Amniotic epithelial cell (primary cell): ENCODE measurements at regions not wholly inside any gene's neighbourhood (a gene's known extent, or its start where the extent isn't known, plus 50 kb on each side); places are given as distances from the start of the nearest gene placed in this dataset.
A peak's percentile ranks its signal among the peaks of the same experiment; 100 is the strongest.
"Not testable (repeated sequence)": the region's sequence is repeated elsewhere in the genome, so short reads cannot be mapped to it uniquely, and the experiment has no call there.

ENCODE experiments used
- DNase-seq: peaks from one replicate; pipeline ENCODE4 v3.0.0-alpha.2; 2010; ENCODE audit warnings: low read depth

GRCh38 chr10:30170814-30171213 lies 111.4 kb upstream of the JCAD start:
- peak; percentile 89 for DNase-seq

GRCh38 chr10:30170146-30170545 lies 110.8 kb upstream of the JCAD start:
- no peak for DNase-seq

DNA sequence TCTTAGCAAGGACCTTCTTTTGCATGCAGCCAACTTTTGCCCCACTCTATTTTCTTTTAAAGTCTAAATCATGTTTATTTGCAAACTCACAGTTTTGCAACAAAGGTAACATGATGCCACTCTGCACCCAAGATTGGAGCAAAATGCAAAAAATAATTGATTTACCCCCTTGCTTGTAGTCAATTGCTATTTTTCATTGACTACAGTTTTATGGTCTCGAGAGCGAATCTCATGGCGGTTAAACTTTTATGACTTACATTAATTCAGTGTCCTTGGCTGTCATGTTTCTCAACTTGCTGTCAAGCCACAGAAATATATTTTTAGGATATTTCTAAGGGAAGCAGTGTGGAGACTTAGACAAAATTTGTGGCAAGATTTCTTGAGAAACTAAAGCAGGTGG lies 110.0 kb upstream of the JCAD start:
- no peak for DNase-seq

- DNase-seq: peak; percentile 15
Observed at GRCh38 chr10:30166929-30167328, 107.5 kb upstream of the JCAD start.

DNA sequence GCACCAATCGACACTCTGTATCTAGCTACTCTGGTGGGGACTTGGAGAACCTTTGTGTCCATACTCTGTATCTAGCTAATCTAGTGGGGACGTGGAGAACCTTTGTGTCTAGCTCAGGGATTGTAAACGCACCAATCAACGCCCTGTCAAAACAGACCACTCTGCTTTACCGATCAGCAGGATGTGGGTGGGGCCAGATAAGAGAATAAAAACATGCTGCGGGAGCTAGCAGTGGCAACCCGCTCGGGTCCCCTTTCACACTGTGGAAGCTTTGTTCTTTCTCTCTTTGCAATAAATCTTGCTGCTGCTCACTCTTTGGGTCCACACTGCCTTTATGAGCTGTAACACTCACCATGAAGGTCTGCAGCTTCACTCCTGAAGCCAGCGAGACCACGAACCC lies 104.0 kb upstream of the JCAD start:
- DNase-seq: not testable (repeated sequence)

GRCh38 chr10:30162796-30163195 lies 103.4 kb upstream of the JCAD start:
- DNase-seq: not testable (repeated sequence)

DNA sequence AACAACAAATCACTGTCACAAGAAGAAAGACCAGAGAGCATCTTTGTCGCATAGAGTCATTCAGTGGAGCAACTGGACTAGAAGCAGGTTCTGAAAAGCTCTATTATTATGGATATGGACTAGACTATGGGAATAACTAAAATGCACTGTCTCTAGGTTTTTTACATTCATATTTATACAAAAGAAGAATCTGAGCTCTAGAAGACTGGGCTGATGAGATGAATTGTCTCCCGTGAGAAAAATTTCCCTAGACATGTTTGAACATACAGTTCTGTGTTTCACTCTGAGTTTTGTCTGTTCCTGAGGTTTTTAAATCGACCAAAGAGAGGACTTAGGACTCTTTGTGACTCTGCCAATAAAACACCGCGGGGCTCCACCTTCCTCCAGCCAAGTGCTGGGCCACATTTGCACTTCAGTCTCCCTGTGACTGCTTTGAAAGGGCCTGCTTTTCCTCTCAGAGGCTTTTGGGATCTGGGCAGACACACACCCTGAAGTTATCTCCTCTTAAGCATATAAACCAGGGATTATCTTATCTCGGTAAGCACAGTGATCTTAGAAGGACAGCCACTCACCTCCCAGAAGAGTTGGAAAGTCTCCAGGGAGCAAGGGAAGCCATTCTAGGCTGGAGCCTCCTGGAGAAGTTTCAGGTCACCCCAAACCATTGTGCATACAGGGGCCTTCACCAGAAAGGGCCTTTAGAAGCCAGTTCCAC lies 101.0 kb upstream of the JCAD start:
- peak; percentile 78 for DNase-seq

DNA sequence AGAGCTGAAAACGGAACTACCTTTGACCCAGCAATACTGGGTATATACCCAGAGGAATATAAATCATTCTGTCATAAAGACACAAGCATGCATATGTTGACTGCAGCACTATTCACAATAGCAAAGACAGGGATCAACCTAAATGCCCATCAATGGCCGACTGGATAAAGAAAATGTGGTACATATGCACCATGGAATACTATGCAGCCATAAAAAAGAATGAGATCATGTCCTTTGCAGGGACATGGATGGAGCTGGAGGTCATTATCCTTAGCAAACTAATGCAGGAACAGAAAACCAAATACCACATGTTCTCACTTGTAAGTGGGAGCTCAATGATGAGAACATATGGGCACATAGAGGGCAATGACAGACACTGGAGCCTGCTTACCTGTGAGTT lies 100.2 kb upstream of the JCAD start:
- DNase-seq: not testable (repeated sequence)

GRCh38 chr10:30158325-30158960 lies 99.1 kb upstream of the JCAD start:
- DNase-seq: peak; percentile 80

DNA sequence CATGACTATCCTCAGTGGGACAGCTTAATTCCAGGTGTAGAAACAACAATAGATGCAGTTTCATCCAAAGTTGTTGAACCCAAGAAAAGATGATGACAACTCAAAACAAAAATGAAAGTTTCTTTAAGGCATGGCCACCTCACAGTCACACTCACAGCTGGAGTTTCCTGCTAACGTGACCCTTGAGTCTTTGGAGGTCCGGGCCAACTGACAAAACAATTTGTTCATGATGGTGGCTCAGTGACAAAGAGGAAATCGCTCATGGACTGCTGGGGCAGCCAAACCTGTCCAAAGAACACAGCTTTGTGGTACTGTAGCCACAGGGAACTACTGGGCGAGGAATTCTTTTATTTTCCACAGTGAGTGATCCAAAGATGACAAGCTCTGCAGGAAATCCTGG lies 96.0 kb upstream of the JCAD start:
- DNase-seq: no peak

- DNase-seq: no peak
Observed at GRCh38 chr10:30154561-30154960, 95.2 kb upstream of the JCAD start.

GRCh38 chr10:30154126-30154525 lies 94.7 kb upstream of the JCAD start:
- DNase-seq: no peak

DNA sequence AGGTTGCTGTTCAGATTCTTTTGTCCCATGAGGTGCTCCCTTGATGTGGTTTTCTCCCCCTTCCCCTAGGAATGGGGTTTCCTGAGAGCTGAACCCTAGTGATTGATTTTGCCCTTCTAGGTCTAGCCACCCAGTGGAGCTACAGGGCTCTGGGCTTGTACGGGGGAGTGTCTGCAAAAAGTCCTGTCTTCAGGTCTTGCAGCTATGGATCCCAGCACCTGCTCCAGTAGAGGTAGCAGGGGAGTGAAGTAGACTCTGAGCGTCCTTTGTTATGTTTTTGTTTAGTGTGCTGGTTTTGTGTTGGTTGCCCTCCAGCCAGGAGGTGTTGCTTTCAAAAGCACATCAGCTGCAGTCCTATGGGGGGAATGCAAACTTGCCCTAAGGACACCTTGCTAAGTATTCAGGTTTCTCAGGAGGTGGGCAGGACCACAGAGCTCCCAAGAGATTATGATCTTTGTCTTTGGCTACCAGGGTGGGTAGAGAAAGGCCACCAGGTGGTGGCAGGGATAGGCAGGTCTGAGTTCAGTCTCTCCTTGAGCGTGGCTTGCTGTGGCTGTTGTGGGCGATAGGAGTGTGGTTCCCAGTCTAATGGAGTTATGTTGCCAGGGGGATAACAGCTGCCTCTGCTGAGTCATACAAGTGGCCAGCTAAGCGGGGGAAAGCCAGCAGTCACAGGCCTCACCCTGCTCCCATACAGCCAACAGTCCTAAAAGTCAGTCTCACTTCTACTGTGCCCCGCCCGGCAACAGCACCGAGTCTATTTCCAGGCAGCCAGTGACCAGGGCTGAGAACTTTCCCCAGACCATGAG lies 92.4 kb upstream of the JCAD start:
- DNase-seq: peak; percentile 85

- DNase-seq: peak; percentile 27
Observed at GRCh38 chr10:30141423-30141822, 82.0 kb upstream of the JCAD start.

DNA sequence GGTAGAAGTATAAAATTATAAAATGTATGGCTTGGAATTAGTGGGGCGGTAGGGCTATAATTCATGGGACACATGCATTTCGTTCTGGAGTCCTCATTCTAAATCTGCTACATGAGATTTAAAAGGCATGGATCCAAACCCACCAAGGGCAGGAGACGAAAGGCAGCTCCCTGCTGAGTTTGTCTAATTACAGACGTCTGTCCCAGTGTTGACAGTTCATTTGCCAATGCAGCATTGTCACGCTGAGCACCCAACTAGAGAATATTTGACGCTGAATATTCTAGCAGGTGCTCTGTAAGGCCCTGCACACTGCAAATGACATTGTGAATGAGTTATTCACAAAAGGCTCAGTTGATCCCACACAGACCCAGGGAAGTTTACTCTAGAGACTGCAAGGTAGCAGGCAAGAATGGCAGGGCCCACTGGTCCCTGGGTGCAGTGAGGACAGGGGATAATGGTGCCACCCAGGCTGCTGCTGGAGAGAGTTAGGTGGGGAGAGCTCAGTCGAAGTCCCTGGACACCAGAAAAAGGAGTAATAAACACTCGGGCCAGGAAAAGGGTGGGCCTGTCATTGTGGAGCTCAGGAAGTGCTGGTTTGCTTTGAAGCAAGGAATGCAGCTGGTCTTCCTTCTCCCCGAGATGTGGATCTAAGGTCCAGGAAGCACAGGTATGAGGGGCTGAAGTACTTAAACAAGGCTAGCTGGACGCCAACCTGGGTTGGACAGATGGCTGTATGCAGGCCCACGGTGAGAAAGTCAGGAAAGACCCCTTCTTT lies 75.0 kb upstream of the JCAD start:
- no peak for DNase-seq

- DNase-seq: no peak
Observed at GRCh38 chr10:30133198-30133597, 73.8 kb upstream of the JCAD start.

- not testable (repeated sequence) for DNase-seq
Observed at GRCh38 chr10:30131369-30131768, 72.0 kb upstream of the JCAD start.

- DNase-seq: not testable (repeated sequence)
Observed at GRCh38 chr10:30129326-30129725, 69.9 kb upstream of the JCAD start.

DNA sequence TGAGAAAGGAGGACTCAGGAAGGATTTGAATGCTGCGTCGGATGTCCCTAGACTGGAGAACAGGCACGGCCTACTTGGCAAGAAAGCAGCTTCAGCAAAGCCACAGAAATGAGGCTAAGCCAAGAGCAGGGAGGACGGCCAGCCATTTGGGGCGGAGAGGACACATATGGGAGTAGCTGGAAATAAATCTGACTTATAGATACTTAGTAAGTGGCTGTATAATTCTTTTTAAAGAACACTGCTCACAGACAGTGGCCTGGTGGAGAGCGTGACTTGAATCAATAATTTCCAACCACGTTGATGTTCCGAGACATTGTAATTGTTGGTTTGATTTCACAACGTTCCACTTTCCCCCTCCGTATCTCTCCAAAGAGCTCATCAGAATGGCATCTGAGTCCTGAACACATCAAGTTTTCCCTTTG lies 67.7 kb upstream of the JCAD start:
- DNase-seq: peak; percentile 92

DNA sequence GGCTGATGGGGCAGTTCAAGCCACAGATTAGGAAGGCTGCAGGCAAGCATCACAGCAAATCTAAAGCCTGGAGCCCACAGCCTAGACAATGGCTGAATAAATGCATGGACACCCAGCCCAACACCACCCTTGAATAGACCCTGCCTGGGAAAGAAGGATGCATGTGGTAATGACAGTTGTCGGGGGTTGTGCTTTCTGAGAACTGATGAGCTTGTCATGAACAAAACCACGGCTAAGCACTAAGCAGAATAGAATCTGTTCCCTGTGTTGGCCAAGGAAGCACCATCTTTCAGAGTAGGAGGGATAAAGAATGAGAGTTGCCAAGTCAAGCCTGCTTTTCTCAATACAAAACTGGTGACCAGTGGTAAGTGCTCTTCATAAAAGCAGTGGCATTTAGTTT lies 66.1 kb upstream of the JCAD start:
- DNase-seq: peak; percentile 36

GRCh38 chr10:30124704-30125103 lies 65.3 kb upstream of the JCAD start:
- DNase-seq: no peak

GRCh38 chr10:30121401-30121800 lies 62.0 kb upstream of the JCAD start:
- peak; percentile 69 for DNase-seq
